Cerebellar nuclear complex (tissue), 1 donor: ENCODE measurements at regions not wholly inside any gene's neighbourhood (a gene's known extent, or its start where the extent isn't known, plus 50 kb on each side); places are given as distances from the start of the nearest gene placed in this dataset.

Experiments used
- DNase-seq, 2 experiments: peaks; one replicate each; lab custom pipeline; 2025; lab: John Stamatoyannopoulos, UW

DNA sequence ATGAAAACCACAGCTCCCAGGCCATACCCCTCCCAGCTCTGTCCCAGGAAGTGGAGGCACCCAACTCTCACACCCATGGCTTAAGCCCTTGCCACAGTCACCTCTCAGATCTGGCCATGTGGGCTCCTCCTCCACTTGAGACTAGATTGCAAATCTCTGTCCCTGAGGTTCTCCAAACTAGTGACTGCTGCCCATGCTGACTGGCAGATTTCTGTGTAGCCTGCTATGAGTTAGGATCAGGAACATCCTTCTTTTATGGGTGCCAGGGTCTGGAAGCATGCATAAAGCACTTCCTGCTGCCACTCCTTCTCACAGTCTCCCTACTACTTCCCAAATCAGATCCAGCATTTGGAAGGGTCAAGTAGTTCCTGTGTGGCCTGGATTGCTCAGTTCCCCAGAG, 59.6 kb upstream of the GOLIM4 start:
- DNase-seq = no peak

DNA sequence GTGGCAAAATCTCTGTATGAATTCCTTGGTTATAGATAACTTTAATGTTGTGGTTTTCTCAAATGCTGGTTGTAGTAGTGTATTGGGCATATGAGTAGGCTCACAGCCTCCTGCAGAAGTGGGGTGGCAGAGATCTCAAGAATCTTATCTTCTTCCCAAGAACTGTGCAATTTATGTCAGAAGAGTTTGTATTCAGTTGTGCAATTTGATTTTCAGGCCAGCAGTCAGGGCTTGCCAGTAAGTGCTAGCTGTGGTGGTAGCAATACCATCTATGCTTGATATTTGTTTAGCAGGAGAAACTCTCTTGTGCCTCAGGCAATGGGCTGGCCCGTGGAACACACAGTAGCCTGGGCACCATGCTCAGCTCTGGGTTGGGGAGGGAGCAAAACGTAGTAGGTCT, 58.4 kb upstream of the GOLIM4 start:
- no peak for DNase-seq

GRCh38 chr3:168152149-168152548, 56.4 kb upstream of the GOLIM4 start:
- DNase-seq = no peak
